BLaER1 (cell line): ENCODE measurements at regions not wholly inside any gene's neighbourhood (a gene's known extent, or its start where the extent isn't known, plus 50 kb on each side); places are given as distances from the start of the nearest gene placed in this dataset.

ENCODE experiments used
- H3K27ac ChIP-seq: shearing (Covaris generic); formaldehyde crosslinking; 2 replicates; pipeline ENCODE4 v1.8.1; 2022
- H3K27me3 ChIP-seq: shearing (Covaris generic); formaldehyde crosslinking; 2 replicates; pipeline ENCODE4 v1.8.1; 2022
- H3K36me3 ChIP-seq: shearing (Covaris generic); formaldehyde crosslinking; 2 replicates; pipeline ENCODE4 v1.8.1; 2022
- H3K4me1 ChIP-seq: shearing (Covaris generic); formaldehyde crosslinking; 2 replicates; pipeline ENCODE4 v1.8.1; 2022
- H3K4me2 ChIP-seq: shearing (Covaris generic); formaldehyde crosslinking; 2 replicates; pipeline ENCODE4 v1.8.1; 2022
- H3K4me3 ChIP-seq: shearing (Covaris generic); formaldehyde crosslinking; 2 replicates; pipeline ENCODE4 v1.8.1; 2022
- H3K9ac ChIP-seq: shearing (Covaris generic); formaldehyde crosslinking; 2 replicates; pipeline ENCODE4 v1.8.1; 2022
- H3K9me3 ChIP-seq: shearing (Covaris generic); formaldehyde crosslinking; 2 replicates; pipeline ENCODE4 v1.8.1; 2022
- H4K20me1 ChIP-seq: shearing (Covaris generic); formaldehyde crosslinking; 2 replicates; pipeline ENCODE4 v1.8.1; 2022
- Cebpa-rat ChIP-seq: shearing (Covaris generic); IDR thresholded peaks from 2 replicates; pipeline ENCODE4 v1.8.1; 2022

DNA sequence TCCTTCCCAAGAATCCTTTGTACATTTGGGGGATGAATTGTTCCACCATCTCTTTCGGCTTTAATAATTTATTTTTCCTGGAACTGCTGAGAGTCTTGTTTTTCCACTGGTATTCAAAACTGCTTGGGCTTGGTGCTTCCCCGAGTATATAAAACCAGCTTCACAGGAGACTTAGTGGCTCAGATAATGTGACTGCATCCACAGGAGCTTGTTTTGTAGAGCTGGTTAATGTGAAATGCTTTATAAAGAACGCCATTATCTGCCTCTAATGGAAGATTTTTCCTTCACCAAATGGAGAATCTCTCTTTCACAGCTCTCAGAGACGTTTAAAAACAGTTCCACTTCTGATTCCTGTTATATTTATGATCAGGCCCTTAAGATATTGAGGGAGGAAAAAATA is 935.5 kb downstream of the RAB28 start:
- Histone ChIP-seq H3K4me3 (no peak overlapping the region), H3K9me3 (no peaks in the 10 kb centered on the region), H3K4me1 (no peaks in the 10 kb centered on the region), H3K27me3 (no peaks in the 10 kb centered on the region), H3K4me2 (no peak overlapping the region), H3K9ac (no peak overlapping the region), H4K20me1 (no peaks in the 10 kb centered on the region), H3K36me3 (no peaks in the 10 kb centered on the region), H3K27ac (no peak overlapping the region)
- TF ChIP-seq Cebpa-rat, result no peak

DNA sequence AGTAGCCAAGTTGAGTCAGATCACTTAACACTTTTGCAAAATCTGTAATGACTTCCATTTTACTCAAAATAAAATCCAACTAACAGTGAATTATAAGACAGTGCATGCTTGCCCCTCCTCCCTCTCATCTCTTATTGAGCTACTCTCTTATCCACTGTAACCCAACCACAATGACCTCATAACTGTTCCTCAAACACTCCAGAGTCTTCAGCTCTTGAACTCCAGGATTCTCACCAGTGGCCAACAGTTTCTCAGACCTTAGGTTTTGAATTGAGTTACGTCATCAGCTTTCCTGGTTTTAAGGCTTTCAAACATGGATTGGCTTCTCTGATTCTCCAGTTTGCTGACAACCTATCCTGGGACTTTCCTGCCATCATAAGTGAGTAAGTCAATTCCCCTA is 938.3 kb downstream of the RAB28 start:
- no peak overlapping the region for H3K4me3 ChIP-seq
- H3K4me1 ChIP-seq, result no peaks in the 10 kb centered on the region
- H3K36me3 ChIP-seq, result no peaks in the 10 kb centered on the region
- H3K9me3 ChIP-seq, result no peaks in the 10 kb centered on the region
- no peak overlapping the region for H3K4me2 ChIP-seq
- no peak overlapping the region for H3K27ac ChIP-seq
- no peak overlapping the region for H3K9ac ChIP-seq
- H4K20me1 ChIP-seq, result no peaks in the 10 kb centered on the region
- TF ChIP-seq Cebpa-rat, result no peak
- no peaks in the 10 kb centered on the region for H3K27me3 ChIP-seq

DNA sequence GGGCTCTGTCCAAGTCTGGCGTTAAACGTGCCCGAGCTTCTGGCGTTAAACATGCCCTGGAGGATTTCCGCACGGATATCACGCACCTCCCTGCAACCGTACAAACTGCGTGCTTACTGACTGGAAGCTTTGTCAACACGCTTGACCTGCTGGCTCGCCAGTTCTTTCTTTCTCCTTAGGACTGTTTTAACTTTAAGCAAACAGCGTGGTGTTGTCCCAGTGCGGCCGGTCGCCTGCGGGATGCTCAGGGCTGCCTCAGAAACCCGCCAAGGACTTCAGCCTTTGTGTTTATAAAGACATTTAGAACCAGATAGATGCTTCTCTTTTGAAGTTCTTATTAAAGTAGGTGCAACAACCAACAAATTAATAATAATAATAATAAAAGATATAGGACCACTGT is 946.0 kb downstream of the RAB28 start:
- Histone ChIP-seq H3K4me3 (no peak overlapping the region), H3K4me1 (no peaks in the 10 kb centered on the region), H3K36me3 (no peaks in the 10 kb centered on the region), H3K27ac (no peak overlapping the region), H3K4me2 (no peak overlapping the region), H3K9ac (no peak overlapping the region), H3K9me3 (no peaks in the 10 kb centered on the region), H4K20me1 (no peaks in the 10 kb centered on the region), H3K27me3 (no peaks in the 10 kb centered on the region)
- TF ChIP-seq Cebpa-rat, result no peak

DNA sequence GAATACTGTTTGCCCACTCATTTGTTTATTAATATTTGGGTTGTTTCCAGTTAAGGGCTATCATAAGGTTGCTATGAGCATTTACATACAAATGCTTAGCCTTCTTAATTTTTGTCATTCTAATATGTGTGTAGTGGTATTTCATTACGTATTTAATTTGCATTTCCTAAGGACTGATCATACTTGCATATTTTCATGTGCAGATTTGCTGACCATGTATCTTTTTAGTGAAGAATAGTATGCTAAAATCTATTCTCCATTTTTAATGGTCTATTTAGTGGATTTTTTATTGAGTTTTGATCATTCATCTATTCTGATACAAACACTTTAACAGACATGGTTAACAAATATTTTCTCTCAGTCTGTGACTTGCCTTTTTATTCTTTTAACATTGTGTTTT is 949.5 kb downstream of the RAB28 start:
- no peaks in the 10 kb centered on the region for H3K36me3 ChIP-seq
- H3K4me3 ChIP-seq, result no peak overlapping the region
- H3K27ac ChIP-seq, result no peak overlapping the region
- no peaks in the 10 kb centered on the region for H3K9me3 ChIP-seq
- no peak overlapping the region for H3K9ac ChIP-seq
- H3K4me1 ChIP-seq, result no peaks in the 10 kb centered on the region
- H4K20me1 ChIP-seq, result no peaks in the 10 kb centered on the region
- no peak overlapping the region for H3K4me2 ChIP-seq
- no peak for TF ChIP-seq Cebpa-rat
- H3K27me3 ChIP-seq, result no peaks in the 10 kb centered on the region

DNA sequence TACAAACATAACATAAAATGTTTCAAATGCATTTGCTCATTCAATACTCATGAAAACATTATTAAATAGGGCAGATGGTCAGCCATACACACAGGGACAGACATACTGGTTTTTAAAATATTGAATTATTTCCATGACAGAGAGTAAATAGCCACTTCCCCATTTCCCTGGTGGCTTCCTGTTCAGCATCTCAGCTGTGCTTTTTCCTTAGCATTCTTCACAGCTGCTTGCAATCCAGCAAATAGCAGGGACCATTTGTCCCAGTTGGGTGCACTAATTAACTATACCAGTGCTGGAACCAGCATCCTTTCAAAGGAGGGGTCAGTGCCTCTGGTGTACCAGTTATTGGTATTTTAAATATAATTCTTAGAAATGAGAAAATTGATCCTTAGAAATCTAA is 964.7 kb downstream of the RAB28 start:
- Histone ChIP-seq H3K4me3 (no peak overlapping the region), H3K4me1 (no peaks in the 10 kb centered on the region), H3K27ac (no peak overlapping the region), H3K27me3 (no peaks in the 10 kb centered on the region), H3K36me3 (no peaks in the 10 kb centered on the region), H3K4me2 (no peak overlapping the region), H3K9me3 (peaks cover 9% of the 10 kb centered on the region), H4K20me1 (no peaks in the 10 kb centered on the region), H3K9ac (no peak overlapping the region)
- TF ChIP-seq Cebpa-rat, result no peak

DNA sequence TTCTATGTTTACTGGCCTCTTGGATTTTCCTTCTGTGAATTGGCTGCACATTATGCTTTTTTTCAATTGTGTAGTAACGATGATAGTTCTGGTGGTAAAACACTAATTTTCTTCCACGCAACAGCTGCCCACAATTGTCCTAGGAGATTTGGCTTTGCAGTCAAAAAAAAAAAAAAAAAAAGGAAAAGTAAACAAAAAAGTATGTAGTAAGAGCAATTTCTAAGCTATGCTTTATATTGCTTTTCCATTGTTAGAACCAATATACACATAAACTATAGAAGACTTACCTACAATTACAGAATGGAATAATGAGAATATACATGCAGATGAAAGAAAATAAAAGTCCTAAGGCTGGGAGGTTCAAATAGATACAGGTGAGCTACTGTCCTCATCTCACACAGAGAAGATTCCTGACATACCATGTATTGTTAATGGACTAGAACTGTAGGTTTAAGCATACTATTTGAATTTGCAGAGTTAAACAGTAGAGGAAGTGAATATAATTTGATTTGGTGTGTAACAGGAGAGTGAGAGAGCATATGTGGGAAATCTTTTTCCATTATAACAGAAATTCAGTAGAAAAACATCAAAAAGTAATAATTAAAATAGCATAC is 976.2 kb downstream of the RAB28 start:
- H3K4me2 ChIP-seq, result no peak overlapping the region
- no peak for TF ChIP-seq Cebpa-rat
- no peak overlapping the region for H3K4me3 ChIP-seq
- H3K9me3 ChIP-seq, result no peaks in the 10 kb centered on the region
- no peaks in the 10 kb centered on the region for H4K20me1 ChIP-seq
- no peaks in the 10 kb centered on the region for H3K36me3 ChIP-seq
- no peak overlapping the region for H3K9ac ChIP-seq
- no peaks in the 10 kb centered on the region for H3K27me3 ChIP-seq
- H3K27ac ChIP-seq, result no peak overlapping the region
- H3K4me1 ChIP-seq, result no peaks in the 10 kb centered on the region

DNA sequence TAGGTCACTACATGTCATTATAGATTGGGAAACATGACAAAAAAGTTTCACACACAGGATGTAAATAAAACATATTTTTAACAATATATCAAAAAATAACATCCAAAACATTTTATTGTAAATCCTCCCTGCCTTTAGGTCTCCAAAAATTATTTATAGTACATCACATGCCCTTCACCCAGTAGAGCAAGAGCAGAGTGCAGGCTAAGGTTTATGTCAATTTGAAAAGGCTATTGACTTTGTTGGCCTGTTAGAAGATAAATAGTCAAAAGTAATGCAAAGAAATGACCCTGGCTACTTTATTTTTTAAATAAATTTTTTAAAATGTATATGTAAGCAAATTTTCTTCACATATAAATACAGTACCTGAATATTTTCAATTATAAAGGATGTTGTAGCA is 983.7 kb downstream of the RAB28 start:
- H3K4me3 ChIP-seq, result no peak overlapping the region
- H3K4me1 ChIP-seq, result no peaks in the 10 kb centered on the region
- TF ChIP-seq Cebpa-rat, result no peak
- no peaks in the 10 kb centered on the region for H4K20me1 ChIP-seq
- H3K27ac ChIP-seq, result no peak overlapping the region
- H3K9ac ChIP-seq, result no peak overlapping the region
- no peak overlapping the region for H3K4me2 ChIP-seq
- no peaks in the 10 kb centered on the region for H3K36me3 ChIP-seq
- H3K27me3 ChIP-seq, result no peaks in the 10 kb centered on the region
- no peaks in the 10 kb centered on the region for H3K9me3 ChIP-seq

DNA sequence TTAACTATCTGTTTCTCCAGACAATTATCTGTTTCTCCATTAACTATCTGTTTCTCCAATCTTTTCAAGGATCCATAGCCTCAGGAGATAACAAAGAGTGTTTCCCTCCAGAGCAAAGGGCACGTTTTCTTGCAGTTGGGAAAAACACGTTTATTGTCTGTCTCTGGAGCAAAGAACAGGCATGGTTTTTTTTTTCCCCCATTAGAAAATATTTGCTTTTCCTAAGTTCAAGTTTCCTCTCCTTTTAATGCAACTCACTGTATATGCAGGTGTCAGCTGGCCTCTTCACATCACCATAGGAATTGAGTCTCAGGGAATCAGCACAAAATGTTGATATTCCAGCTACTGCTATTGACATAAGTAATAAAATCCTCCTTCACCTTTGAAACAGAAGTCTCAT is 984.4 kb downstream of the RAB28 start:
- Histone ChIP-seq H3K27ac (no peak overlapping the region), H3K9me3 (no peaks in the 10 kb centered on the region), H3K4me2 (no peak overlapping the region), H3K27me3 (no peaks in the 10 kb centered on the region), H3K9ac (no peak overlapping the region), H3K4me1 (no peaks in the 10 kb centered on the region), H3K4me3 (no peak overlapping the region), H4K20me1 (no peaks in the 10 kb centered on the region), H3K36me3 (no peaks in the 10 kb centered on the region)
- TF ChIP-seq Cebpa-rat, result no peak

DNA sequence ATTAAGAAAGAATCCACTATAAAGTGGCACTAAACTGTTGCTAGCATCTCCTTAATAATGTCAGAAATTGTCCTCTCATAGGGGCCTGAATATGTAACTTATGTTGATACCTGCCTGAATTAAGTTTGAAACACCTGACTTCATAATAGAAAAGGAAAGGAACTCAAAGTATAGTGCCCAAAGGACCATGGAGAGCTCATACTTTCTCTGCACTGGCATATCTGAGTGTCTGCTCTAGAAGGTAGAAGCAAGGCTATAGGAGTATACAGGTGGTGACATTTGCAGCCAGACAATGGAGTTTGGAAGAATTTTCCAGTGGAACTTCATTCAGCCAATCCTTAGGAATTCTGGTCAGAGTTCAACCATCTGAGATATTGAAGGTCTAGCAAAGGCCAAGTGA is 988.9 kb downstream of the RAB28 start:
- no peak overlapping the region for H3K27ac ChIP-seq
- H3K27me3 ChIP-seq, result no peaks in the 10 kb centered on the region
- no peaks in the 10 kb centered on the region for H3K9me3 ChIP-seq
- no peak overlapping the region for H3K4me2 ChIP-seq
- no peak overlapping the region for H3K4me3 ChIP-seq
- no peaks in the 10 kb centered on the region for H3K36me3 ChIP-seq
- no peaks in the 10 kb centered on the region for H4K20me1 ChIP-seq
- H3K4me1 ChIP-seq, result no peaks in the 10 kb centered on the region
- H3K9ac ChIP-seq, result no peak overlapping the region
- no peak for TF ChIP-seq Cebpa-rat

DNA sequence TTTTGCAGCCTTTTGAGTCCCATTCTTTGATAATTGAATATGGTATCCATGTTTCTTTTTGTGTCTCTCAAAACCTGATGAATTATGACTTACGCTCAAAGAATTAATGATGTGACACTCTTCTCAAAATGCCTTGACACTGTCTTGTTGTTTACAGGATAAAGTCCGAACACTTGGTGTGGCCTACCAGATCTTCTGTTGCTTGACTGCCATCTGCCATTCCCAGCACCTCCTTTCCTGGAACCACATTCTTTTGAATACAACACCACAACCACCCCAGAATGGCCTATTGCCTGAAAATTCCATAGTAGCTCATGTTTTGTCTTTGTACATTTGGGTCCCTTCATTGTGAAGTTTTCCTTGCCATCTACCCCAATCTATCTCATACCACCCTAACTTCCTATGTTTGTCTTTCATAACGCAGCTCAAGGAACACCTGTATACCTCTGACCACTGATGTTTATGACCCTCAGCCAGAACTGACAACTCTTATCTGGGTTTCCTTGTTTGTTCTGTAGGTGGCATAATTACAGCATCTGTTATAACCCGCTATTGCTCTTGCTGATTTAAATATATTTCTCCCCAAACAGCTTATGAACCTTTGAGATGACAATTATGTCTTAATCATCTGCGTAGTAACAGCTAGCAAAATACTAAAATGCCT is 991.3 kb downstream of the RAB28 start:
- H4K20me1 ChIP-seq, result no peaks in the 10 kb centered on the region
- no peaks in the 10 kb centered on the region for H3K36me3 ChIP-seq
- no peak overlapping the region for H3K9ac ChIP-seq
- no peak overlapping the region for H3K4me3 ChIP-seq
- no peak for TF ChIP-seq Cebpa-rat
- no peaks in the 10 kb centered on the region for H3K27me3 ChIP-seq
- no peak overlapping the region for H3K4me2 ChIP-seq
- H3K4me1 ChIP-seq, result no peaks in the 10 kb centered on the region
- no peaks in the 10 kb centered on the region for H3K9me3 ChIP-seq
- H3K27ac ChIP-seq, result no peak overlapping the region

DNA sequence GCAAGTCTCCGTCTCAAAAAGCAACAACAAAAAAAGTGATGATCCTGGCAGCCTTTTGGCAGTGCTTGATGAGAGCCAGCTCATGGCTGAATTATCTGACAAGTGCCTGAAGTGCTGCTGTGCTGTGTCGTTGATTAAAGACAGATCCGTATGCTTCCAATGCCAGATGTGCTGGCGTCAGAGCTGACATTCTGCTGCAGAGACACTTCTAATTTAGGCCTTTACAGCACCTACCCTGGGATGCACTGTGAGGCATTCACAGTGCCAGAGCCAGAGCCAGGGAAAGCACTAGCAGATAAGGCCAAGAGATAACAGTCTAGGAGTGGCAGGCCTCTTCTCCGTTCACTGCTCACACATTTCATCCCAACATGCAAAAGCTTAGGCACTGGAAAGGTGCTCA is 995.5 kb downstream of the RAB28 start:
- Histone ChIP-seq H3K4me1 (no peaks in the 10 kb centered on the region), H3K9ac (no peak overlapping the region), H3K27ac (no peak overlapping the region), H3K4me2 (no peak overlapping the region), H3K9me3 (no peaks in the 10 kb centered on the region), H3K36me3 (no peaks in the 10 kb centered on the region), H3K4me3 (no peak overlapping the region), H3K27me3 (no peaks in the 10 kb centered on the region), H4K20me1 (no peaks in the 10 kb centered on the region)
- no peak for TF ChIP-seq Cebpa-rat
